ENCODE measurements at regions not wholly inside any gene's neighbourhood (a gene's known extent, or its start where the extent isn't known, plus 50 kb on each side); places are given as distances from the start of the nearest gene placed in this dataset.

- no peak for DNase-seq (ENCODE audit: low read depth, low spot score)
- no TSS peak for BruUV-seq (replicated peaks)
- TF ChIP-seq CTCF (IDR thresholded peaks at IDR 0.05) (no peak), POLR2AphosphoS5 (IDR thresholded peaks at IDR 0.05; ENCODE audit: low read depth, low read length) (no peak), SIN3A (IDR thresholded peaks at IDR 0.05; ENCODE audit: borderline replicate concordance, insufficient read depth, low read depth, low read length) (no peak), REST (IDR thresholded peaks at IDR 0.05; ENCODE audit: insufficient read depth in 1 of 2, low read depth in 2 of 2, low read length in 1 of 2) (no peak), TCF7L2 (IDR thresholded peaks at IDR 0.05; ENCODE audit: low read depth, low read length) (no peak)
- Histone ChIP-seq H3K27me3 (ENCODE audit: control insufficient read depth, insufficient read depth, low read length) (no peaks in the 10 kb centered on the region), H3K4me1 (ENCODE audit: control insufficient read depth, insufficient read depth, low read length) (no peaks in the 10 kb centered on the region), H3K4me3 (ENCODE audit: low read depth in 2 of 2, low read length in 2 of 2) (no peak overlapping the region), H3K36me3 (ENCODE audit: control insufficient read depth, insufficient read depth, low read length) (no peaks in the 10 kb centered on the region), H3K9me3 (ENCODE audit: control insufficient read depth, insufficient read depth, low read depth, low read length) (no peaks in the 10 kb centered on the region), H3K27ac (ENCODE audit: low read length) (no peak overlapping the region)
- in situ Hi-C loops (cut with HindIII; ENCODE audit: low pct_unique_long_range_greater_than_20kb, low sequenced_read_pairs) (no loop called here), intact Hi-C loops (cut with micrococcal nuclease; ENCODE audit: unreplicated experiment) (no loop called here)
- ChIA-PET POLR2A (no interaction called here), CTCF (no interaction called here)
- no peak for ATAC-seq
Observed at GRCh38 chr1:79304131-79304530, 297.6 kb upstream of the ADGRL4 start.

GRCh38 chr1:79303040-79303439 lies 296.5 kb upstream of the ADGRL4 start:
- H3K4me1 ChIP-seq (ENCODE audit: control insufficient read depth, insufficient read depth, low read length) = no peaks in the 10 kb centered on the region
- TF ChIP-seq SIN3A (IDR thresholded peaks at IDR 0.05; ENCODE audit: borderline replicate concordance, insufficient read depth, low read depth, low read length) (no peak), POLR2AphosphoS5 (IDR thresholded peaks at IDR 0.05; ENCODE audit: low read depth, low read length) (no peak), TCF7L2 (IDR thresholded peaks at IDR 0.05; ENCODE audit: low read depth, low read length) (no peak), REST (IDR thresholded peaks at IDR 0.05; ENCODE audit: insufficient read depth in 1 of 2, low read depth in 2 of 2, low read length in 1 of 2) (no peak), CTCF (IDR thresholded peaks at IDR 0.05) (no peak)
- DNase-seq (ENCODE audit: low read depth, low spot score) = no peak
- H3K9me3 ChIP-seq (ENCODE audit: control insufficient read depth, insufficient read depth, low read depth, low read length) = no peaks in the 10 kb centered on the region
- H3K36me3 ChIP-seq (ENCODE audit: control insufficient read depth, insufficient read depth, low read length) = no peaks in the 10 kb centered on the region
- ATAC-seq = no peak
- H3K27me3 ChIP-seq (ENCODE audit: control insufficient read depth, insufficient read depth, low read length) = no peaks in the 10 kb centered on the region
- H3K4me3 ChIP-seq (ENCODE audit: low read depth in 2 of 2, low read length in 2 of 2) = no peak overlapping the region
- ChIA-PET POLR2A (no interaction called here), CTCF (no interaction called here)
- no peak overlapping the region for H3K27ac ChIP-seq (ENCODE audit: low read length)
- no TSS peak for BruUV-seq (replicated peaks)
- intact Hi-C loops (cut with micrococcal nuclease; ENCODE audit: unreplicated experiment) (no loop called here), in situ Hi-C loops (cut with HindIII; ENCODE audit: low pct_unique_long_range_greater_than_20kb, low sequenced_read_pairs) (no loop called here)

All from Panc1 (cell line).